ENCODE measurements at regions not wholly inside any gene's neighbourhood (a gene's known extent, or its start where the extent isn't known, plus 50 kb on each side); places are given as distances from the start of the nearest gene placed in this dataset.

- no peak for TF ChIP-seq POLR2A (IDR thresholded peaks at IDR 0.05)
- TF ChIP-seq, protein P1, sequence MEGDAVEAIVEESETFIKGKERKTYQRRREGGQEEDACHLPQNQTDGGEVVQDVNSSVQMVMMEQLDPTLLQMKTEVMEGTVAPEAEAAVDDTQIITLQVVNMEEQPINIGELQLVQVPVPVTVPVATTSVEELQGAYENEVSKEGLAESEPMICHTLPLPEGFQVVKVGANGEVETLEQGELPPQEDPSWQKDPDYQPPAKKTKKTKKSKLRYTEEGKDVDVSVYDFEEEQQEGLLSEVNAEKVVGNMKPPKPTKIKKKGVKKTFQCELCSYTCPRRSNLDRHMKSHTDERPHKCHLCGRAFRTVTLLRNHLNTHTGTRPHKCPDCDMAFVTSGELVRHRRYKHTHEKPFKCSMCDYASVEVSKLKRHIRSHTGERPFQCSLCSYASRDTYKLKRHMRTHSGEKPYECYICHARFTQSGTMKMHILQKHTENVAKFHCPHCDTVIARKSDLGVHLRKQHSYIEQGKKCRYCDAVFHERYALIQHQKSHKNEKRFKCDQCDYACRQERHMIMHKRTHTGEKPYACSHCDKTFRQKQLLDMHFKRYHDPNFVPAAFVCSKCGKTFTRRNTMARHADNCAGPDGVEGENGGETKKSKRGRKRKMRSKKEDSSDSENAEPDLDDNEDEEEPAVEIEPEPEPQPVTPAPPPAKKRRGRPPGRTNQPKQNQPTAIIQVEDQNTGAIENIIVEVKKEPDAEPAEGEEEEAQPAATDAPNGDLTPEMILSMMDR (IDR thresholded peaks at IDR 0.05): no peak
- no peak for TF ChIP-seq EP300 (IDR thresholded peaks at IDR 0.05)
- no peak for TF ChIP-seq POLR2AphosphoS5 (IDR thresholded peaks at IDR 0.05)
These were observed 500.7 kb downstream of the CCSER2 start for GRCh38 chr10:84829131-84829530.
